PC-9 (cell line): ENCODE measurements at regions not wholly inside any gene's neighbourhood (a gene's known extent, or its start where the extent isn't known, plus 50 kb on each side); places are given as distances from the start of the nearest gene placed in this dataset.

Source experiments
- CTCF ChIP-seq: fragments of 200-600 bp; sonication (generic); conservative IDR thresholded peaks from 2 replicates; pipeline ENCODE4 v1.6.1; 2017; ENCODE audit warnings: mixed run types, antibody characterized with exemption, mild to moderate bottlenecking, moderate library complexity
- EZH2 ChIP-seq: fragments of 200-600 bp; sonication (generic); IDR thresholded peaks from 2 replicates; pipeline ENCODE4 v1.8.0; 2017; ENCODE audit warnings: antibody characterized with exemption, low read depth

DNA sequence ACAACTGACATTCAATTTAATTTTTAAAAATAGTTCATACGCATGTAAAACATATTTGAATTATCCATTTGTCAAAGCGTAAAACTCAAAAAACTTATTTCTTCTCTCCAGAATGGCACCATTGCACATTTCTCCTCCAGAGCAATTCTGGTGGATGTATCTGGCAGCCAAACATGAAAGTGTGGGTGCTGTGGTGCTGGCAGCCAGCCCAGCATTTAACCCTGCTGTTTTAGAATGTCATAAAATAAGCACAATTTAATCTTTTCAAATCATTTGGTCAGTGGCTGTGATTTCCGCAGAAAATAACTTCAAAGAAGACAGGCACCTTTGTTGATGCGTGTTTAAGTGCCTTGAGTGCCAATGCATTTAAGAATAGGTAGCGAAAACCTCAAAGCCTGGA is 302.7 kb upstream of the MEOX2 start:
- no peak for TF ChIP-seq CTCF
- TF ChIP-seq EZH2: no peak
